Keratinocyte (primary cell): ENCODE measurements at regions not wholly inside any gene's neighbourhood (a gene's known extent, or its start where the extent isn't known, plus 50 kb on each side); places are given as distances from the start of the nearest gene placed in this dataset.

Source experiments
- DNase-seq: peaks from one replicate; pipeline ENCODE4 v3.0.0-alpha.2; 2011; ENCODE audit warnings: low read depth, missing footprints, low spot score
- FAIRE-seq: peaks from 2 replicates; lab custom pipeline; 2011; peaks lifted over from hg19 to GRCh38; lab: Jason Lieb, UNC
- H2AFZ ChIP-seq: 2 replicates; pipeline ENCODE4 v1.6.0; 2012; ENCODE audit warnings: low read length, control low read depth, inconsistent platforms; ENCODE audit not compliant: control insufficient read depth
- H3K27ac ChIP-seq: 2 replicates; pipeline ENCODE4 v1.5.1; 2011; ENCODE audit warnings: low read length; ENCODE audit not compliant: control insufficient read depth, insufficient read depth
- H3K27me3 ChIP-seq: 3 replicates; pipeline ENCODE4 v1.6.0; 2011; ENCODE audit warnings: low read length; ENCODE audit not compliant: control insufficient read depth, insufficient read depth; ENCODE audit errors: extremely low read depth
- H3K36me3 ChIP-seq, 2 experiments: 2 replicates in 1 of 2; 3 replicates in 1 of 2; pipeline ENCODE4 v1.5.1; 2011; ENCODE audit warnings: low read length in 2 of 2, mild to moderate bottlenecking in 1 of 2; ENCODE audit not compliant: control insufficient read depth in 2 of 2, insufficient read depth in 2 of 2; ENCODE audit errors: extremely low read depth in 1 of 2
- H3K4me1 ChIP-seq: 3 replicates; pipeline ENCODE4 v1.5.1; 2011; ENCODE audit warnings: low read length; ENCODE audit not compliant: control insufficient read depth, insufficient read depth; ENCODE audit errors: extremely low read depth
- H3K4me2 ChIP-seq: 3 replicates; pipeline ENCODE4 v1.6.0; 2011; ENCODE audit warnings: low read depth, low read length; ENCODE audit not compliant: control insufficient read depth, insufficient read depth; ENCODE audit errors: extremely low read depth
- H3K4me3 ChIP-seq, 3 experiments: fragments of 200-600 bp in 1 of 3; sonication (generic) in 1 of 3; 2 replicates in 2 of 3; 3 replicates in 1 of 3; pipeline ENCODE4 v1.5.1; 2011 to 2016; ENCODE audit warnings: low read length in 3 of 3, mild to moderate bottlenecking in 3 of 3, control low read depth in 2 of 3, inconsistent platforms in 1 of 3, low read depth in 1 of 3, mixed read lengths in 1 of 3, mixed run types in 1 of 3, moderate library complexity in 1 of 3; ENCODE audit not compliant: control insufficient read depth in 2 of 3, insufficient read depth in 2 of 3; ENCODE audit errors: extremely low read depth in 1 of 3
- H3K79me2 ChIP-seq: 2 replicates; pipeline ENCODE4 v1.6.0; 2012; ENCODE audit warnings: low read length; ENCODE audit not compliant: control insufficient read depth, insufficient read depth
- H3K9ac ChIP-seq: 3 replicates; pipeline ENCODE4 v1.6.0; 2011; ENCODE audit warnings: low read length; ENCODE audit not compliant: control insufficient read depth, insufficient read depth; ENCODE audit errors: extremely low read depth
- H3K9me1 ChIP-seq: 3 replicates; pipeline ENCODE4 v1.6.0; 2011; ENCODE audit warnings: low read length; ENCODE audit not compliant: control insufficient read depth, insufficient read depth; ENCODE audit errors: extremely low read depth
- H3K9me3 ChIP-seq: 2 replicates; pipeline ENCODE4 v1.5.1; 2012; ENCODE audit warnings: low read depth, low read length; ENCODE audit not compliant: control insufficient read depth
- H4K20me1 ChIP-seq: 3 replicates; pipeline ENCODE4 v1.6.0; 2011; ENCODE audit warnings: low read length; ENCODE audit not compliant: control insufficient read depth, insufficient read depth; ENCODE audit errors: extremely low read depth
- EZH2 ChIP-seq: IDR thresholded peaks from one replicate; pipeline ENCODE4 v1.6.1; 2012; ENCODE audit warnings: inconsistent platforms, mild to moderate bottlenecking, low read length, moderate library complexity
- dilution Hi-C: fragments of 300-500 bp; cut with MboI; formaldehyde crosslinking; loops from one replicate; pipeline ENCODE4 v1.7.0; 2020; ENCODE audit warnings: low sequenced_read_pairs; ENCODE audit not compliant: extremely low pct_ligation_motif_present
- TF ChIP-seq, protein P1 (sequence below), 3 experiments: IDR thresholded peaks in 1 of 3; conservative IDR thresholded peaks in 1 of 3; optimal IDR thresholded peaks in 1 of 3; 2 replicates in 2 of 3; 3 replicates in 1 of 3; pipeline versions ENCODE3 to v1.5.1; 2011; ENCODE audit warnings: low read length in 3 of 3, mild to moderate bottlenecking in 3 of 3, moderate library complexity in 2 of 3, control low read depth in 1 of 3, inconsistent platforms in 1 of 3; ENCODE audit not compliant: insufficient read depth in 2 of 3; ENCODE audit errors: extremely low read depth in 1 of 3

DNA sequence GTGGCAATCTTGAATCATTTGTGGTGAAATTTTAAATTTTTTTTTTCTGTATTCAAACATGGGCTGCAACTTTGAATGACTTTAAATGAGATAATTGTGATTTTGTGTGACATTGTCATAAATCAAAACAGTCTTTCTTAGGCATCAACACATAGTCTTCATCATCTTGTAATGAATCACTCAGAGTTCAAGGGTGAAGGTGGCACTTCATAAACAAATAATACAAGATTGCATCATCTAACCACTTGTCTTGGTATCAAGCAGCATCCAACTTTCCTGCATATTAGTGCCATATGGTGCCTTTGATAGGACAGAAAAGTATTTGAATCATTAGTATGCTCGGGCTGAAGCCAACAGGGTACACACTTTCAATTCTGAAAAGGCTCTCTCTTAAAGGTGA, 392.4 kb upstream of the GOT2 start:
- Histone ChIP-seq H4K20me1 (no peaks in the 10 kb centered on the region), H3K36me3 (no peaks in the 10 kb centered on the region), H3K9ac (no peak overlapping the region), H3K27ac (no peak overlapping the region), H3K4me3 (no peak overlapping the region), H3K9me3 (no peaks in the 10 kb centered on the region), H3K27me3 (no peaks in the 10 kb centered on the region), H3K4me2 (no peak overlapping the region), H3K4me1 (no peaks in the 10 kb centered on the region), H2AFZ (no peak overlapping the region), H3K79me2 (no peaks in the 10 kb centered on the region), H3K9me1 (no peaks in the 10 kb centered on the region)
- dilution Hi-C loops, result no loop called here
- no peak for FAIRE-seq
- TF ChIP-seq, protein P1, sequence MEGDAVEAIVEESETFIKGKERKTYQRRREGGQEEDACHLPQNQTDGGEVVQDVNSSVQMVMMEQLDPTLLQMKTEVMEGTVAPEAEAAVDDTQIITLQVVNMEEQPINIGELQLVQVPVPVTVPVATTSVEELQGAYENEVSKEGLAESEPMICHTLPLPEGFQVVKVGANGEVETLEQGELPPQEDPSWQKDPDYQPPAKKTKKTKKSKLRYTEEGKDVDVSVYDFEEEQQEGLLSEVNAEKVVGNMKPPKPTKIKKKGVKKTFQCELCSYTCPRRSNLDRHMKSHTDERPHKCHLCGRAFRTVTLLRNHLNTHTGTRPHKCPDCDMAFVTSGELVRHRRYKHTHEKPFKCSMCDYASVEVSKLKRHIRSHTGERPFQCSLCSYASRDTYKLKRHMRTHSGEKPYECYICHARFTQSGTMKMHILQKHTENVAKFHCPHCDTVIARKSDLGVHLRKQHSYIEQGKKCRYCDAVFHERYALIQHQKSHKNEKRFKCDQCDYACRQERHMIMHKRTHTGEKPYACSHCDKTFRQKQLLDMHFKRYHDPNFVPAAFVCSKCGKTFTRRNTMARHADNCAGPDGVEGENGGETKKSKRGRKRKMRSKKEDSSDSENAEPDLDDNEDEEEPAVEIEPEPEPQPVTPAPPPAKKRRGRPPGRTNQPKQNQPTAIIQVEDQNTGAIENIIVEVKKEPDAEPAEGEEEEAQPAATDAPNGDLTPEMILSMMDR (optimal IDR thresholded peaks at IDR 0.05 in 1 of 3, IDR thresholded peaks at IDR 0.05 in 1 of 3, conservative IDR thresholded peaks at IDR 0.05 in 1 of 3; ENCODE audit: extremely low read depth in 1 of 3, insufficient read depth in 2 of 3, low read length in 3 of 3), result no peak
- no peak for TF ChIP-seq EZH2
- DNase-seq, result no peak

DNA sequence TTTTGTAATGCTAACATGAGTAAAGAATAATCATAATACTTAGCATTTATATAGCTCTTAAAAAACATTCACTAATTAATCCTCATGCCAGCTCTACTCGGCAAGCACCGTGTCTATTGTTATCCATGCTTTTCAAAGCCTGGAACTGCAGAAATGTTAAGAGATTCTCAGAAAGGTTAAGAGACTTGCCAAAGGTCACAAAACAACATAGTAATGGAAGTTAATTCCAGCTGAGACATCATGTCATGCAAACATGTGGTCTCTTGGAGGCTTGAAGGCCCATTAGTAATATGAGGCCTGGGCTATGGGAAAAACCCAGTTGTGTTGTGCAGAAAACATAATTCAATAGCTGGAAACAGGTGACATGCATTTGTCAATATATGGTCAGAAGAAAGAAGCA, 389.9 kb upstream of the GOT2 start:
- Histone ChIP-seq H3K27me3 (no peaks in the 10 kb centered on the region), H3K4me3 (no peak overlapping the region), H3K79me2 (no peaks in the 10 kb centered on the region), H3K4me2 (no peak overlapping the region), H3K9me1 (no peaks in the 10 kb centered on the region), H3K9me3 (no peaks in the 10 kb centered on the region), H3K4me1 (no peaks in the 10 kb centered on the region), H3K36me3 (no peaks in the 10 kb centered on the region), H4K20me1 (no peaks in the 10 kb centered on the region), H3K27ac (no peak overlapping the region), H2AFZ (no peak overlapping the region), H3K9ac (no peak overlapping the region)
- no peak for FAIRE-seq
- dilution Hi-C loops, result no loop called here
- TF ChIP-seq EZH2, result no peak
- TF ChIP-seq, protein P1 (optimal IDR thresholded peaks at IDR 0.05 in 1 of 3, IDR thresholded peaks at IDR 0.05 in 1 of 3, conservative IDR thresholded peaks at IDR 0.05 in 1 of 3; ENCODE audit: extremely low read depth in 1 of 3, insufficient read depth in 2 of 3, low read length in 3 of 3), result no peak
- DNase-seq, result no peak
